ENCODE measurements at regions not wholly inside any gene's neighbourhood (a gene's known extent, or its start where the extent isn't known, plus 50 kb on each side); places are given as distances from the start of the nearest gene placed in this dataset.
"Not testable (repeated sequence)": the region's sequence is repeated elsewhere in the genome, so short reads cannot be mapped to it uniquely, and the experiment has no call there.

- DNase-seq (ENCODE audit: low spot score): no peak
These were observed 448.9 kb upstream of the KCNMB2 start for GRCh38 chr3:178087376-178087775.

- DNase-seq (ENCODE audit: low spot score): no peak
These were observed 447.3 kb upstream of the KCNMB2 start for GRCh38 chr3:178088963-178089362.

- DNase-seq (ENCODE audit: low spot score): no peak
These were observed 445.3 kb upstream of the KCNMB2 start for GRCh38 chr3:178090899-178091298.

- no peak for DNase-seq (ENCODE audit: low spot score)
These were observed 440.7 kb upstream of the KCNMB2 start for GRCh38 chr3:178095522-178095921.

- DNase-seq (ENCODE audit: low spot score): no peak
These were observed 439.3 kb upstream of the KCNMB2 start for GRCh38 chr3:178096955-178097354.

GRCh38 chr3:178097576-178097975 lies 438.7 kb upstream of the KCNMB2 start:
- no peak for DNase-seq (ENCODE audit: low spot score)

GRCh38 chr3:178099274-178099673 lies 437.0 kb upstream of the KCNMB2 start:
- no peak for DNase-seq (ENCODE audit: low spot score)

- DNase-seq (ENCODE audit: low spot score): no peak
These were observed 436.4 kb upstream of the KCNMB2 start for GRCh38 chr3:178099862-178100261.

- DNase-seq (ENCODE audit: low spot score): no peak
These were observed 435.3 kb upstream of the KCNMB2 start for GRCh38 chr3:178100908-178101307.

GRCh38 chr3:178103140-178103539 lies 433.1 kb upstream of the KCNMB2 start:
- no peak for DNase-seq (ENCODE audit: low spot score)

GRCh38 chr3:178107804-178108203 lies 428.4 kb upstream of the KCNMB2 start:
- DNase-seq (ENCODE audit: low spot score): no peak

GRCh38 chr3:178109691-178110090 lies 426.5 kb upstream of the KCNMB2 start:
- DNase-seq (ENCODE audit: low spot score): no peak

- no peak for DNase-seq (ENCODE audit: low spot score)
These were observed 424.1 kb upstream of the KCNMB2 start for GRCh38 chr3:178112134-178112533.

GRCh38 chr3:178112552-178112951 lies 423.7 kb upstream of the KCNMB2 start:
- not testable (repeated sequence) for DNase-seq (ENCODE audit: low spot score)

GRCh38 chr3:178117641-178118040 lies 418.6 kb upstream of the KCNMB2 start:
- DNase-seq (ENCODE audit: low spot score): no peak

- DNase-seq (ENCODE audit: low spot score): peak; percentile 11
These were observed 416.5 kb upstream of the KCNMB2 start for GRCh38 chr3:178119608-178120295.

GRCh38 chr3:178120367-178120766 lies 415.9 kb upstream of the KCNMB2 start:
- DNase-seq (ENCODE audit: low spot score): no peak

GRCh38 chr3:178126686-178127085 lies 409.6 kb upstream of the KCNMB2 start:
- no peak for DNase-seq (ENCODE audit: low spot score)

GRCh38 chr3:178127221-178127620 lies 409.0 kb upstream of the KCNMB2 start:
- DNase-seq (ENCODE audit: low spot score): no peak

- no peak for DNase-seq (ENCODE audit: low spot score)
These were observed 407.1 kb upstream of the KCNMB2 start for GRCh38 chr3:178129109-178129508.

GRCh38 chr3:178131801-178132200 lies 404.4 kb upstream of the KCNMB2 start:
- DNase-seq (ENCODE audit: low spot score): no peak

GRCh38 chr3:178137206-178137605 lies 399.0 kb upstream of the KCNMB2 start:
- DNase-seq (ENCODE audit: low spot score): no peak

- DNase-seq (ENCODE audit: low spot score): no peak
These were observed 398.4 kb upstream of the KCNMB2 start for GRCh38 chr3:178137831-178138230.

- no peak for DNase-seq (ENCODE audit: low spot score)
These were observed 397.1 kb upstream of the KCNMB2 start for GRCh38 chr3:178139116-178139515.
